ENCODE measurements at regions not wholly inside any gene's neighbourhood (a gene's known extent, or its start where the extent isn't known, plus 50 kb on each side); places are given as distances from the start of the nearest gene placed in this dataset.

GRCh38 chr10:104541820-104542219 is 99.3 kb upstream of the SORCS3 start (continued):
- no peak for TF ChIP-seq CTCF (IDR thresholded peaks at IDR 0.05 in 2 of 3, conservative IDR thresholded peaks at IDR 0.05 in 1 of 3; ENCODE audit: control insufficient read depth in 2 of 3, extremely low read depth in 1 of 3, insufficient read depth in 1 of 3, low read depth in 3 of 3, low read length in 3 of 3)
- no peak for TF ChIP-seq TCF3 (IDR thresholded peaks at IDR 0.05; ENCODE audit: borderline replicate concordance, insufficient read depth, low read depth, low read length)
- TF ChIP-seq BRCA1 (IDR thresholded peaks at IDR 0.05; ENCODE audit: low read depth, low read length), result no peak

GRCh38 chr10:104546336-104546735 is 94.8 kb upstream of the SORCS3 start:
- H3K9ac ChIP-seq (ENCODE audit: control insufficient read depth, insufficient read depth, low read length), result no peak overlapping the region
- in situ Hi-C loops (cut with MboI), result no loop called here
- H2AFZ ChIP-seq (ENCODE audit: control insufficient read depth, low read depth, low read length), result no peak overlapping the region
- RAD21 ChIA-PET (ENCODE audit: unreplicated experiment), result no interaction called here
- H3K4me2 ChIP-seq (ENCODE audit: control insufficient read depth, insufficient read depth), result no peak overlapping the region
- no peaks in the 10 kb centered on the region for H3K79me2 ChIP-seq (ENCODE audit: control insufficient read depth, insufficient read depth, low read length)
- ATAC-seq (no peak), DNase-seq (ENCODE audit: low read depth, low spot score) (no peak), FAIRE-seq (no peak)
- 57% methylated on average over 4 of the region's 4 CpGs for WGBS (ENCODE audit: insufficient coverage, insufficient replicate concordance, low lambda C conversion rate, missing lambda C conversion rate)
- H4K20me1 ChIP-seq (ENCODE audit: control insufficient read depth, insufficient read depth), result no peaks in the 10 kb centered on the region
- no peaks in the 10 kb centered on the region for H3K4me1 ChIP-seq (ENCODE audit: control insufficient read depth, insufficient read depth, low read length)
- BruUV-seq (replicated peaks), result no TSS peak
- no peak overlapping the region for H3K4me3 ChIP-seq
- H3K27me3 ChIP-seq (replicated peaks in 1 of 2; ENCODE audit: control insufficient read depth in 2 of 2, insufficient read depth in 2 of 2, low read length in 1 of 2), result no peaks in the 10 kb centered on the region; a peak in 1 of 4 replicates
- SMC1A ChIA-PET (ENCODE audit: uncharacterized antibody, unreplicated experiment), result no interaction called here
- POLR2A ChIA-PET, result no interaction called here
- no peaks in the 10 kb centered on the region for H3K36me3 ChIP-seq (ENCODE audit: control insufficient read depth in 2 of 2, insufficient read depth in 2 of 2, low read length in 1 of 2)
- intact Hi-C loops (cut with micrococcal nuclease; ENCODE audit: unreplicated experiment), result no loop called here
- CTCF ChIA-PET, result interaction anchor here (0.5 to 0.8 kb wide), 3 partner anchors 86 to 1145 kb away, joined by 3 read pairs; partner anchors contain the start of gene CFAP58
- H3K9me3 ChIP-seq (replicated peaks; ENCODE audit: control insufficient read depth, insufficient read depth, low read length), result no peaks in the 10 kb centered on the region
- H3K27ac ChIP-seq (ENCODE audit: control insufficient read depth, insufficient read depth), result no peak overlapping the region
- TF ChIP-seq SREBF1 (IDR thresholded peaks at IDR 0.05; ENCODE audit: low read length), result no peak
- TF ChIP-seq HCFC1 (IDR thresholded peaks at IDR 0.05; ENCODE audit: low read length), result no peak
- no peak for TF ChIP-seq MYC (IDR thresholded peaks at IDR 0.05; ENCODE audit: insufficient read depth, insufficient read length, insufficient replicate concordance, low read length, severe bottlenecking)
- no peak for TF ChIP-seq NKRF (conservative IDR thresholded peaks at IDR 0.05)
- no peak for TF ChIP-seq ZNF384 (IDR thresholded peaks at IDR 0.05; ENCODE audit: borderline replicate concordance, low read depth, low read length)
- no peak for TF ChIP-seq ESRRA (IDR thresholded peaks at IDR 0.05; ENCODE audit: low read length)
- no peak for TF ChIP-seq GATAD2B (conservative IDR thresholded peaks at IDR 0.05; ENCODE audit: low read depth)
- TF ChIP-seq ZNF24 (IDR thresholded peaks at IDR 0.05), result no peak
- no peak for TF ChIP-seq HSF1 (IDR thresholded peaks at IDR 0.05; ENCODE audit: low read depth, low read length)
- no peak for TF ChIP-seq BCL11A (IDR thresholded peaks at IDR 0.05; ENCODE audit: low read depth, low read length)
- no peak for TF ChIP-seq ZNF274 (IDR thresholded peaks at IDR 0.05; ENCODE audit: insufficient read depth, insufficient read length)
- TF ChIP-seq SREBF2 (IDR thresholded peaks at IDR 0.05; ENCODE audit: low read length), result no peak
- TF ChIP-seq POLR2AphosphoS2 (IDR thresholded peaks at IDR 0.05; ENCODE audit: low read depth, low read length), result no peak
- no peak for TF ChIP-seq SMAD5 (IDR thresholded peaks at IDR 0.05; ENCODE audit: low read depth)
- TF ChIP-seq SRF (IDR thresholded peaks at IDR 0.05; ENCODE audit: low read depth in 2 of 2, low read length in 2 of 2), result no peak
- TF ChIP-seq USF2 (IDR thresholded peaks at IDR 0.05; ENCODE audit: borderline replicate concordance, low read depth, low read length), result no peak
- no peak for TF ChIP-seq YBX1 (IDR thresholded peaks at IDR 0.05)

Measured in GM12878 (cell line).